Vagina (tissue), 2 donors: ENCODE measurements at regions not wholly inside any gene's neighbourhood (a gene's known extent, or its start where the extent isn't known, plus 50 kb on each side); places are given as distances from the start of the nearest gene placed in this dataset.

Experiments used
- DNase-seq, 2 donors: peaks; one replicate each; pipeline ENCODE4 v3.0.0-alpha.2; 2017; ENCODE audit errors: extremely low spot score in 2 of 2
- H3K27ac ChIP-seq: fragments of 200-600 bp; sonication (generic); one replicate; pipeline ENCODE4 v1.5.1; 2019
- H3K27me3 ChIP-seq: fragments of 200-600 bp; sonication (generic); one replicate; pipeline ENCODE4 v1.5.1; 2019
- H3K36me3 ChIP-seq, 2 donors: fragments of 200-600 bp; sonication (generic); one replicate each; pipeline ENCODE4 v1.5.1; 2017 to 2019
- H3K4me1 ChIP-seq: fragments of 200-600 bp; sonication (generic); one replicate; pipeline ENCODE4 v1.5.1; 2019
- H3K4me3 ChIP-seq, 2 donors: fragments of 200-600 bp; sonication (generic); 1 replicate in 1 of 2; 2 replicates in 1 of 2; pipeline ENCODE4 v1.5.1; 2016 to 2019
- H3K9me3 ChIP-seq: fragments of 200-600 bp; sonication (generic); one replicate; pipeline ENCODE4 v1.5.1; 2019
- POLR2A ChIP-seq, 2 donors: fragments of 450-650 bp; IDR thresholded peaks; one replicate each; pipeline ENCODE4 v1.6.1; 2017; ENCODE audit warnings: antibody characterized with exemption in 2 of 2, mild to moderate bottlenecking in 2 of 2, moderate library complexity in 2 of 2
- POLR2AphosphoS5 ChIP-seq, 2 donors: sonication (generic); formaldehyde crosslinking; IDR thresholded peaks; one replicate each; pipeline ENCODE4 v1.9.0; 2017; ENCODE audit warnings: antibody characterized with exemption in 2 of 2, mild to moderate bottlenecking in 2 of 2, low read depth in 1 of 2; ENCODE audit not compliant: insufficient read depth in 1 of 2
- intact Hi-C: fragments of 100-400 bp; cut with DNase I; formaldehyde crosslinking; loops from one replicate; pipeline ENCODE4 v1.15.1; 2023
- TF ChIP-seq, protein P1 (sequence below), 3 experiments: fragments of 450-650 bp in 2 of 3; fragments of 200-600 bp in 1 of 3; sonication (generic) in 1 of 3; IDR thresholded peaks; one replicate each; pipeline ENCODE4 v1.5.1; 2017 to 2019; ENCODE audit warnings: antibody characterized with exemption in 3 of 3, mild to moderate bottlenecking in 2 of 3, moderate library complexity in 2 of 3

GRCh38 chr3:153282355-153282754 is 120.3 kb downstream of the RAP2B start:
- H3K27ac ChIP-seq, result no peak overlapping the region
- H3K27me3 ChIP-seq, result no peaks in the 10 kb centered on the region
- intact Hi-C loops, result no loop called here
- H3K9me3 ChIP-seq, result no peaks in the 10 kb centered on the region
- no peak for TF ChIP-seq POLR2AphosphoS5 (IDR thresholded peaks at IDR 0.05; ENCODE audit: insufficient read depth in 1 of 2, low read depth in 1 of 2)
- DNase-seq, result no peak
- no peak overlapping the region for H3K4me3 ChIP-seq
- peaks cover 22% of the 10 kb centered on the region for H3K4me1 ChIP-seq
- no peaks in the 10 kb centered on the region for H3K36me3 ChIP-seq

- no peaks in the 10 kb centered on the region for H3K27me3 ChIP-seq
- no peaks in the 10 kb centered on the region for H3K36me3 ChIP-seq
- H3K27ac ChIP-seq, result peak overlapping the region; percentile 69
- H3K4me3 ChIP-seq, result no peak overlapping the region
- peaks cover 22% of the 10 kb centered on the region for H3K4me1 ChIP-seq
- H3K9me3 ChIP-seq, result no peaks in the 10 kb centered on the region
- TF ChIP-seq POLR2A (IDR thresholded peaks at IDR 0.05) (no peak), POLR2AphosphoS5 (IDR thresholded peaks at IDR 0.05; ENCODE audit: insufficient read depth in 1 of 2, low read depth in 1 of 2) (peak in 1 of 2 donors; percentile 80)
- TF ChIP-seq, protein P1, sequence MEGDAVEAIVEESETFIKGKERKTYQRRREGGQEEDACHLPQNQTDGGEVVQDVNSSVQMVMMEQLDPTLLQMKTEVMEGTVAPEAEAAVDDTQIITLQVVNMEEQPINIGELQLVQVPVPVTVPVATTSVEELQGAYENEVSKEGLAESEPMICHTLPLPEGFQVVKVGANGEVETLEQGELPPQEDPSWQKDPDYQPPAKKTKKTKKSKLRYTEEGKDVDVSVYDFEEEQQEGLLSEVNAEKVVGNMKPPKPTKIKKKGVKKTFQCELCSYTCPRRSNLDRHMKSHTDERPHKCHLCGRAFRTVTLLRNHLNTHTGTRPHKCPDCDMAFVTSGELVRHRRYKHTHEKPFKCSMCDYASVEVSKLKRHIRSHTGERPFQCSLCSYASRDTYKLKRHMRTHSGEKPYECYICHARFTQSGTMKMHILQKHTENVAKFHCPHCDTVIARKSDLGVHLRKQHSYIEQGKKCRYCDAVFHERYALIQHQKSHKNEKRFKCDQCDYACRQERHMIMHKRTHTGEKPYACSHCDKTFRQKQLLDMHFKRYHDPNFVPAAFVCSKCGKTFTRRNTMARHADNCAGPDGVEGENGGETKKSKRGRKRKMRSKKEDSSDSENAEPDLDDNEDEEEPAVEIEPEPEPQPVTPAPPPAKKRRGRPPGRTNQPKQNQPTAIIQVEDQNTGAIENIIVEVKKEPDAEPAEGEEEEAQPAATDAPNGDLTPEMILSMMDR (IDR thresholded peaks at IDR 0.05), result no peak
- no peak for DNase-seq
- intact Hi-C loops, result no loop called here
Measured at GRCh38 chr3:153284282-153284938, 122.4 kb downstream of the RAP2B start.

DNA sequence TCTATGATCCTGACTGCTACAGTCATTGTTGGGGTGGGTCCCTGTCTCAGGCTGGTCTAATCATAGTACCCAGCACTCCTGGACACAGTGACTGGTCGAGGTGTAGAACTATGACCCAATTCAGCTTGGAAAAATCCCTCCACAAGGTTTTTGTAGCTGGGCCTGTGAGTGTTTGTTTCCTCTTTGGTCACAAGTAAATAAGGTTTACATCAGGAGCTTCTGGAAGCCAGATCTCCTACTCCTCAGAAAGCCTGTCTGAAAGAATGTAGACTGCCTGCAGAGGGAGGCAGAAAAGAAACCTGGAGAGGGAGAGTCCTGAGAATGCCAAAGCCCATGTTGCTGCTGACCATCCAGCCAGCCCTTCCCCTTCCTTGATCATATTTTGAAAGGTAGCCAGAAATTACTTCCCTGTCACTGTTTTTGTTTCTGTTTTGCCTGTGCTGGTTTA is 123.2 kb downstream of the RAP2B start:
- Histone ChIP-seq H3K4me1 (peaks cover 25% of the 10 kb centered on the region), H3K27ac (peak overlapping the region; percentile 69), H3K27me3 (no peaks in the 10 kb centered on the region), H3K9me3 (no peaks in the 10 kb centered on the region), H3K36me3 (no peaks in the 10 kb centered on the region), H3K4me3 (no peak overlapping the region)
- TF ChIP-seq POLR2A (IDR thresholded peaks at IDR 0.05), result no peak
- TF ChIP-seq, protein P1 (IDR thresholded peaks at IDR 0.05), result no peak
- no peak for TF ChIP-seq POLR2AphosphoS5 (IDR thresholded peaks at IDR 0.05; ENCODE audit: insufficient read depth in 1 of 2, low read depth in 1 of 2)
- intact Hi-C loops, result no loop called here
- DNase-seq, result no peak

DNA sequence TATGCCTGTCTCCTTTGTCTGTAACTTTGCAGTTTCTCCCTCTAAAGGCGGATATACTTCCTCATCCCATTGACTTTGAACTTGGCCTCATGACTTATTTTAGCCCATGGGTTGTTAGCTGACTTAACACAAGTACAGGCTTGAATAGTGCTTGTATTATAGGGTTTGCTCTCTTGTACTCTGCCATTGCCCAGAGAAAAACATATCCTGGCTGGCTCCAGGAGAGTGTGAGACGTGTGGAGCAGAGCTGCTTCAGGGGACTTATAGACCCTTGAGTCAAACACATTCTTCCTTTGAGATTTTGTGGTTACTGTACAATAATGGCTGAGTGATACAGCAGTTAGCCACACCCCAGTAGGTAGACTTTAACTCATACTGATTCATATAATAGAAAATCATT is 124.0 kb downstream of the RAP2B start:
- TF ChIP-seq, protein P1 (IDR thresholded peaks at IDR 0.05), result no peak
- TF ChIP-seq POLR2AphosphoS5 (IDR thresholded peaks at IDR 0.05; ENCODE audit: insufficient read depth in 1 of 2, low read depth in 1 of 2) (no peak), POLR2A (IDR thresholded peaks at IDR 0.05) (no peak)
- peak overlapping the region; percentile 69 for H3K27ac ChIP-seq
- H3K4me3 ChIP-seq, result no peak overlapping the region
- DNase-seq, result no peak
- intact Hi-C loops, result no loop called here
- H3K36me3 ChIP-seq, result no peaks in the 10 kb centered on the region
- peaks cover 32% of the 10 kb centered on the region for H3K4me1 ChIP-seq
- H3K27me3 ChIP-seq, result no peaks in the 10 kb centered on the region
- no peaks in the 10 kb centered on the region for H3K9me3 ChIP-seq

- no peak for DNase-seq
- no peaks in the 10 kb centered on the region for H3K36me3 ChIP-seq
- no peaks in the 10 kb centered on the region for H3K27me3 ChIP-seq
- H3K4me3 ChIP-seq, result no peak overlapping the region
- intact Hi-C loops, result no loop called here
- H3K4me1 ChIP-seq, result peaks cover 32% of the 10 kb centered on the region
- H3K27ac ChIP-seq, result no peak overlapping the region
- no peaks in the 10 kb centered on the region for H3K9me3 ChIP-seq
- peak in 1 of 2 donors; percentile 45 for TF ChIP-seq POLR2AphosphoS5 (IDR thresholded peaks at IDR 0.05; ENCODE audit: insufficient read depth in 1 of 2, low read depth in 1 of 2)
- TF ChIP-seq, protein P1 (IDR thresholded peaks at IDR 0.05), result no peak
Measured at GRCh38 chr3:153287017-153287416, 125.0 kb downstream of the RAP2B start.
